Activated CD8-positive, alpha-beta memory T cell treated with anti-CD3 and anti-CD28 coated beads, Interleukin-2, amount 10 ng/mL, durations not matched to agents 7 days and 5 days (primary cell): ENCODE measurements at regions not wholly inside any gene's neighbourhood (a gene's known extent, or its start where the extent isn't known, plus 50 kb on each side); places are given as distances from the start of the nearest gene placed in this dataset.

Experiments used
- ATAC-seq: fragments of 150-1000 bp; cut with Tn5 transposase; one replicate; pipeline ENCODE4 v1.10.0; 2021; ENCODE audit warnings: moderate library complexity
- CTCF ChIA-PET: fragments of 350-600 bp; sonication (Branson Sonifier 250); formaldehyde crosslinking; loops from one replicate; lab custom pipeline; 2021; ENCODE audit warnings: antibody characterized with exemption; lab: Charles Lee
- DNase-seq: peaks from one replicate; pipeline ENCODE4 v3.0.0-alpha.2; 2020
- H3K27ac Mint-ChIP-seq: one replicate; pipeline ENCODE4 v1.8.0; 2021; ENCODE audit warnings: mild to moderate bottlenecking, mixed read lengths
- H3K27me3 Mint-ChIP-seq: one replicate; pipeline ENCODE4 v1.8.0; 2021; ENCODE audit warnings: mixed read lengths
- H3K36me3 Mint-ChIP-seq: one replicate; pipeline ENCODE4 v1.8.0; 2021; ENCODE audit warnings: mild to moderate bottlenecking, mixed read lengths
- H3K4me1 Mint-ChIP-seq: one replicate; pipeline ENCODE4 v1.8.0; 2021; ENCODE audit warnings: mixed read lengths
- H3K4me3 Mint-ChIP-seq: one replicate; pipeline ENCODE4 v1.8.0; 2021; ENCODE audit warnings: mild to moderate bottlenecking, moderate library complexity, mixed read lengths
- H3K9me3 Mint-ChIP-seq: one replicate; pipeline ENCODE4 v1.8.0; 2022; ENCODE audit warnings: low read depth, mixed read lengths

DNA sequence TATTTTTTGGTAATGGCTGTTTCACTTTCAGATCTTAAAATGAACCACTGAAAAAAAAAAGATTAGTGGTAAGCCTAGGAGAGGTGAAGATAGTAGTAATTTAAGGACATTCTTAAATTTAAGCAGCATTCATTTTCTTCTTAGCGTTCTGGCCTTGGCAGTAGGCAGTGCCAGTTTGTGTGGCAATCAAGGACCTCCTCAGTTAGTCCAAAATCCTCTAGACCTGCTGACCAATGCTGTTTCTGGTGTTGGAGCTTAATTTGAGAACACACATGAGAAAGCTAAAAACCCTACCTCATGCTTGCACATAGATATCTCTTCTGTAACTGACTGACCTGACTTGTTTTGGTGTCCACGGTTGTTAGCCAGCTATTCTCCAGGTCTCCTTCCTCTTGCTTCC, 219.8 kb upstream of the RGS6 start:
- Mint-ChIP-seq H3K36me3 (peaks cover 40% of the 10 kb centered on the region), H3K27me3 (no peaks in the 10 kb centered on the region), H3K27ac (no peak overlapping the region), H3K9me3 (no peaks in the 10 kb centered on the region), H3K4me1 (peaks cover 26% of the 10 kb centered on the region), H3K4me3 (no peak overlapping the region)
- DNase-seq (no peak), ATAC-seq (no peak)
- CTCF ChIA-PET = interaction anchor here (1.1 to 2.0 kb wide), 4 partner anchors 15 to 572 kb away, joined by 3 to 4 read pairs (median 4); no protein-coding TSS in a partner anchor

DNA sequence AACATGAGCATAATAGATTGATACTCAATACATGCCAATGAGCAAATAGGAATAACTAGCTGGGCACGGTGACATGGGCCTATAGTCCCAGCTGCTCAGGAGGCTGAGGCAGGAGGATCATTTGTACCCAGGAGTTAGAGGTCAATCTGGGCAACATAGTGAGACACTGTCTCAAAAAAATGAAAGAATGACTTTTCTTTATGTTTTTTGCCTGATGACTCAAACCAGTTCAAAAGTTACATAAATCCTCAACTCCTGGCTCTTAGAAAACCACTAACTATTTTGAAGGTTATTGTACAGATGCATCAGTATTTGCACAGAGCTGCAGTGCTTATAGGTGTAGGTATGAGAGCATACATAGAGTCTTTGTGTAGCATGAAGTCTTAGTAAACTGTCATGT, 219.2 kb upstream of the RGS6 start:
- Mint-ChIP-seq H3K27ac (no peak overlapping the region), H3K36me3 (peaks cover 40% of the 10 kb centered on the region), H3K9me3 (no peaks in the 10 kb centered on the region), H3K27me3 (no peaks in the 10 kb centered on the region), H3K4me1 (peaks cover 26% of the 10 kb centered on the region), H3K4me3 (no peak overlapping the region)
- no peak for DNase-seq
- ATAC-seq = no peak
- CTCF ChIA-PET = interaction anchor here (1.2 to 1.3 kb wide), 2 partner anchors 15 to 40 kb away, joined by 3 read pairs; no protein-coding TSS in a partner anchor

DNA sequence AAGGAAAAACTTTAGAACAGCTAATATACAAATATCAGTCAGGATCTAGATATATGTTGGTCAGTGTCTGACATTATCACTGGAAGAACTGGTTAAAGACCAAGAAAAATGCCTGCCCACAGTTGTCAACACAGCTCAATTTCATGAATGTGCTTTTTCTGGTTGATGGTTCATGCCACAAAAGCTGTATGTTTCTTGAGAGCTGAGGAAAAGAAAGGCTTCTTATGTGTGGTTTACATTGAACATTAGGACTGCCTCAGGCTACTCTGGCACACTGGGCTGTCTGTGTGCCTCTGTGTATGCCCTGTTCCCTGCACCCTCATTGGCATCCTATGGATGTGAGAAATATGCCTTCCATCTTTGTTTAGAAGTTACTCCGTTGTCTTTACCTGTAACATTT, 218.8 kb upstream of the RGS6 start:
- H3K27me3 Mint-ChIP-seq = no peaks in the 10 kb centered on the region
- H3K4me3 Mint-ChIP-seq = no peak overlapping the region
- ATAC-seq (no peak), DNase-seq (no peak)
- peaks cover 26% of the 10 kb centered on the region for H3K4me1 Mint-ChIP-seq
- peaks cover 39% of the 10 kb centered on the region for H3K36me3 Mint-ChIP-seq
- no peak overlapping the region for H3K27ac Mint-ChIP-seq
- CTCF ChIA-PET = no interaction called here
- no peaks in the 10 kb centered on the region for H3K9me3 Mint-ChIP-seq

DNA sequence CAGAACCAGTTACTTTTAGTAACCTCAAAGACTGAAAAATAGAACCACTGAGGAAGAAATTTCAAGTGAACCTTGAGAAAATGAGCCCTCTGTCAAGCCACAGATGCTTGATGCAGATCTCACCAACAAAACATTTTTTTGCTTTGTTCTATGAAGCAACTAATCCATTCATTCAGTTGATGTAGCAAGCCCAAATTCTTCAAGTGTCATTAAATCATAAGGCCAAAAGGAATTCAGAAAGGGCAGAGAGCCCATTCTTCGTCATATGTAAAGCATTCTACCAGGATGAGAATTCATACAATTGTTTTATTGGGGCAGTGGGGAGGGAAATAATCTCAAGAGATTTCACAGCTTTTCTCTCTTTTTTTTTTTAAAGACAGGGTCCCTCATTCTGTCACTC, 218.0 kb upstream of the RGS6 start:
- H3K4me3 Mint-ChIP-seq = no peak overlapping the region
- peaks cover 38% of the 10 kb centered on the region for H3K36me3 Mint-ChIP-seq
- H3K27me3 Mint-ChIP-seq = no peaks in the 10 kb centered on the region
- DNase-seq (no peak), ATAC-seq (no peak)
- CTCF ChIA-PET = no interaction called here
- H3K9me3 Mint-ChIP-seq = no peaks in the 10 kb centered on the region
- no peak overlapping the region for H3K27ac Mint-ChIP-seq
- peaks cover 26% of the 10 kb centered on the region for H3K4me1 Mint-ChIP-seq

- Mint-ChIP-seq H3K4me3 (no peak overlapping the region), H3K9me3 (no peaks in the 10 kb centered on the region), H3K27me3 (no peaks in the 10 kb centered on the region), H3K27ac (no peak overlapping the region), H3K36me3 (peaks cover 27% of the 10 kb centered on the region), H3K4me1 (peaks cover 18% of the 10 kb centered on the region)
- CTCF ChIA-PET = interaction anchor here (1.1 kb wide), 1 partner anchor 139 kb away, joined by 3 read pairs; no protein-coding TSS in a partner anchor
- ATAC-seq (no peak), DNase-seq (no peak)
These were observed 216.0 kb upstream of the RGS6 start for GRCh38 chr14:71716041-71716772.

DNA sequence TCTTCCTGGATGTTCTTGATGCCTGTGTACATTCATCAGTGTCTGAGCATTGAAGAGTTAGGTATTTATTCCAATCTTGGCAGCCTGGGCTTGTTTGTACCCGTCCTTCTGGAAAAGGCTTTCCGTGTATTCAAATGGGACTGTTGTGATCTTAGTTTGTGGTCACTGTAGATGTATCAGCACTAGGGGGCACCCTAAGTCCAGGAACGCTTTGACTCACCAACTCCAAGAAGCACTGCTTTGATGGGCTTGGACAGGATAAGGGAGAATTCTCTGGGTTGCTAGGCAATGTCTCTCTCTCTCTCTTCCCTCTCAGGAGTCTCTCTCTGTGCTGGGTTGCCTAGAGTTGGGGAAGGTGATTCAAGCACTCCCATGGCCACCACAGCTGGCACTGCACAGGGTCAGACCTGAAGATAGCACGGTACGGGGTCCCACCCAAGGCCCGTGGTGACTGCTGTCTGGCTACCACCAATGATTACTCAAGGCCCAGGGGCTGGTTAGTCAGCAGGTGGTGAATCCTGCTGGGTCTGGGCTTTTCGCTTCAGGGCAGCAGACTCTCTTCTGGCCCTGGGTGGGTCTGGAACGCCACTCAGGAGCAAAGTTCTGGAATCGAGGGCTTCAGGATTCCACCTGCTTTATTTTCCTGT, 211.1 kb upstream of the RGS6 start:
- ATAC-seq = peak; percentile 39
- H3K27me3 Mint-ChIP-seq = no peaks in the 10 kb centered on the region
- peaks cover 5% of the 10 kb centered on the region for H3K4me1 Mint-ChIP-seq
- CTCF ChIA-PET = interaction anchor here (1.4 to 1.8 kb wide), 4 partner anchors 9 to 134 kb away, joined by 3 to 7 read pairs (median 4); no protein-coding TSS in a partner anchor
- DNase-seq = peak; percentile 52
- peaks cover 14% of the 10 kb centered on the region for H3K36me3 Mint-ChIP-seq
- H3K27ac Mint-ChIP-seq = no peak overlapping the region
- H3K4me3 Mint-ChIP-seq = no peak overlapping the region
- no peaks in the 10 kb centered on the region for H3K9me3 Mint-ChIP-seq

GRCh38 chr14:71721791-71722190, 210.4 kb upstream of the RGS6 start:
- Mint-ChIP-seq H3K27me3 (no peaks in the 10 kb centered on the region), H3K4me3 (no peak overlapping the region), H3K9me3 (no peaks in the 10 kb centered on the region), H3K36me3 (peaks cover 14% of the 10 kb centered on the region), H3K4me1 (peaks cover 5% of the 10 kb centered on the region), H3K27ac (no peak overlapping the region)
- ATAC-seq (no peak), DNase-seq (no peak)
- CTCF ChIA-PET = interaction anchor here (1.6 kb wide), 1 partner anchor 134 kb away, joined by 3 read pairs; no protein-coding TSS in a partner anchor

GRCh38 chr14:71722885-71723284, 209.3 kb upstream of the RGS6 start:
- Mint-ChIP-seq H3K36me3 (peaks cover 14% of the 10 kb centered on the region), H3K4me1 (peaks cover 5% of the 10 kb centered on the region), H3K27ac (no peak overlapping the region), H3K4me3 (no peak overlapping the region), H3K27me3 (no peaks in the 10 kb centered on the region), H3K9me3 (no peaks in the 10 kb centered on the region)
- ATAC-seq (no peak), DNase-seq (no peak)
- CTCF ChIA-PET = no interaction called here

DNA sequence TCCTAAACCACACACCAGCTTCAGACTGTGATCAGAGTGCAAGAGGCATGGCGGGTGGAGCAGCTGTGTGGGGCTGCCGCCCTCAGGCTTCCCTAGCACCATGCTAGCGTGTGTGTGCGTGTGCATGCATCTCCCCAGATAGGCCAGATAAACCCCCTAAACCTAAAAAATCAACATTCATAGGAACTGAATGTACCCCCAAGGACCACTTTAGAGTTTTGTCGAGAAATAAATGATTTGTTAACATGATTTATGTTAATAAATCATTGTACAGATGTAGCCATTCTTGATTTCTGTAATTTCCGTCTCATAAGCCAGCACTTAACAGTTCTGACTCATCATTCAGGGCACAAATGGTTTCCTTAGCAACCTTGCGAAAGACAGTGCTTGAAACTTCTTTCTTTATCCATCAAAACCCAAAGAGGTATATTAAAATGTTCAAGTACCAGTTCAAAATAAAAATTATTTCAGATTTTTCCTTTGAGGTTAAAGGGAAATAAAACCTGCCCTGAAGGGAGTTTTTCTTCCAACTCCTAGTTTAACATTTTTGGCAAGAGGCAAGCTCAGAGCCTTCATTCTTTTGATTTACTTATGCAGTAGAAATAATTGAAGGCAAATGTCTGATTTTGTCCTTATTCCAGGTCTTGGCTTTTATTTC, 206.2 kb upstream of the RGS6 start:
- no peaks in the 10 kb centered on the region for H3K9me3 Mint-ChIP-seq
- CTCF ChIA-PET = interaction anchor here (1.3 to 1.4 kb wide), 2 partner anchors 11 to 404 kb away, joined by 3 read pairs; no protein-coding TSS in a partner anchor
- ATAC-seq = peak; percentile 39
- H3K27me3 Mint-ChIP-seq = no peaks in the 10 kb centered on the region
- H3K36me3 Mint-ChIP-seq = peaks cover 15% of the 10 kb centered on the region
- H3K4me1 Mint-ChIP-seq = peaks cover 7% of the 10 kb centered on the region
- peak overlapping the region; percentile 1 for H3K27ac Mint-ChIP-seq
- no peak overlapping the region for H3K4me3 Mint-ChIP-seq
- DNase-seq = no peak

- CTCF ChIA-PET = interaction anchor here (1.3 to 1.4 kb wide), 2 partner anchors 10 to 404 kb away, joined by 3 read pairs; no protein-coding TSS in a partner anchor
- Mint-ChIP-seq H3K9me3 (no peaks in the 10 kb centered on the region), H3K27ac (no peak overlapping the region)
These were observed 205.6 kb upstream of the RGS6 start for GRCh38 chr14:71726580-71727021.

DNA sequence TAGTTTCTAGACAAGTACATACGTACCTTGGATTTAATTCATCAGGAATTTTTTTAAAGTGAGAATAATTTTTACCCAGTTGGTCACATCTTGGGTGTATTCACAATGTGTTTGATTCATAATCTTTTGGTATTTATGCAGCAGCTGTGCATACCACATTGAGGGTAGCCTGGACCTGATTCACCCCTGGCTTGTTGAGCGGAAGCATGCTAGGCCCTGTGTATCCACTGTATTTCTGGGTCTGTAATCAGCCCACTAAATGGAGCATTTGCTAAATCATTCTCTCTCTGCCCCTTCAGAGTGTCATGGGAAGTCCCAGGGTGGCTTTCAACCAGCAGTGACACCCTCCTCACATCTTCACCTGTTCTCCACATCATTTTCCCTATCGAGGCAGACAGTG, 203.8 kb upstream of the RGS6 start:
- Mint-ChIP-seq H3K9me3 (no peaks in the 10 kb centered on the region), H3K4me1 (peaks cover 7% of the 10 kb centered on the region), H3K36me3 (peaks cover 20% of the 10 kb centered on the region), H3K27me3 (no peaks in the 10 kb centered on the region), H3K27ac (no peak overlapping the region), H3K4me3 (no peak overlapping the region)
- ATAC-seq (no peak), DNase-seq (no peak)
- CTCF ChIA-PET = no interaction called here

More at GRCh38 chr14:71726580-71727021, 205.6 kb upstream of the RGS6 start:
- peaks cover 20% of the 10 kb centered on the region for H3K36me3 Mint-ChIP-seq
- H3K4me3 Mint-ChIP-seq = no peak overlapping the region
- no peak for ATAC-seq
- DNase-seq = no peak
- H3K4me1 Mint-ChIP-seq = peaks cover 7% of the 10 kb centered on the region
- no peaks in the 10 kb centered on the region for H3K27me3 Mint-ChIP-seq

GRCh38 chr14:71729596-71729995, 202.6 kb upstream of the RGS6 start:
- DNase-seq (no peak), ATAC-seq (no peak)
- Mint-ChIP-seq H3K36me3 (peaks cover 19% of the 10 kb centered on the region), H3K27me3 (no peaks in the 10 kb centered on the region), H3K9me3 (no peaks in the 10 kb centered on the region), H3K4me1 (peaks cover 7% of the 10 kb centered on the region), H3K27ac (no peak overlapping the region), H3K4me3 (no peak overlapping the region)
- CTCF ChIA-PET = interaction anchor here (2.3 kb wide), 1 partner anchor 10 kb away, joined by 7 read pairs; no protein-coding TSS in a partner anchor

- Mint-ChIP-seq H3K4me3 (no peak overlapping the region), H3K36me3 (peaks cover 20% of the 10 kb centered on the region), H3K4me1 (peaks cover 7% of the 10 kb centered on the region), H3K9me3 (no peaks in the 10 kb centered on the region), H3K27ac (no peak overlapping the region), H3K27me3 (no peaks in the 10 kb centered on the region)
- CTCF ChIA-PET = interaction anchor here (2.3 kb wide), 1 partner anchor 10 kb away, joined by 7 read pairs; no protein-coding TSS in a partner anchor
- ATAC-seq (no peak), DNase-seq (no peak)
These were observed 201.8 kb upstream of the RGS6 start for GRCh38 chr14:71730471-71730870.
